Adipose tissue (tissue), 3 donors: ENCODE measurements at regions not wholly inside any gene's neighbourhood (a gene's known extent, or its start where the extent isn't known, plus 50 kb on each side); places are given as distances from the start of the nearest gene placed in this dataset.
"Not testable (repeated sequence)": the region's sequence is repeated elsewhere in the genome, so short reads cannot be mapped to it uniquely, and the experiment has no call there.

ENCODE experiments used
- H3K27ac ChIP-seq: one replicate; pipeline ENCODE4 v1.5.1; 2013; ENCODE audit warnings: low read depth, low read length
- WGBS, 3 donors: extraction: QIAGEN DNeasy Blood & Tissue Kit; methylation state at CpG; one replicate each; pipeline ENCODE4 v1.1.7; 2013; 5-methylcytosine and 5-hydroxymethylcytosine counted together
- donor health status: healthy with polysubstance abuse.
- donor health status: Bipolar disorder and iron deficiency.
- donor health status: healthy.

GRCh38 chr7:114364151-114364550 lies 50.5 kb upstream of the FOXP2 start:
- no peak overlapping the region for H3K27ac ChIP-seq
- WGBS, 3 donors = 39 to 51% (median 48%) methylated on average over 3 of the region's 3 CpGs

- no peak overlapping the region for H3K27ac ChIP-seq
- WGBS, 3 donors = 41 to 92% (median 87%) methylated on average over 1 of the region's 1 CpG
Observed at GRCh38 chr7:114363292-114363691, 51.3 kb upstream of the FOXP2 start.

- no peak overlapping the region for H3K27ac ChIP-seq
- WGBS, 3 donors = 77 to 89% (median 84%) methylated on average over 2 of the region's 2 CpGs
Observed at GRCh38 chr7:114358911-114359310, 55.7 kb upstream of the FOXP2 start.

- 74 to 90% (median 81%) methylated on average over 3 of the region's 3 CpGs for WGBS, 3 donors
- H3K27ac ChIP-seq = no peak overlapping the region
Observed at GRCh38 chr7:114356133-114356532, 58.5 kb upstream of the FOXP2 start.

GRCh38 chr7:114354306-114354705 lies 60.3 kb upstream of the FOXP2 start:
- WGBS, 3 donors = 84 to 100% (median 86%) methylated on average over 1 of the region's 1 CpG
- no peak overlapping the region for H3K27ac ChIP-seq

- WGBS, 3 donors = 56 to 82% (median 62%) methylated on average over 2 of the region's 2 CpGs
- no peak overlapping the region for H3K27ac ChIP-seq
Observed at GRCh38 chr7:114345494-114345893, 69.1 kb upstream of the FOXP2 start.

GRCh38 chr7:114343949-114344708 lies 70.5 kb upstream of the FOXP2 start:
- WGBS, 3 donors = 88 to 90% (median 90%) methylated on average over 9 of the region's 9 CpGs
- H3K27ac ChIP-seq = no peak overlapping the region

- H3K27ac ChIP-seq = no peak overlapping the region
- WGBS, 3 donors = 42 to 90% (median 82%) methylated on average over 1 of the region's 1 CpG
Observed at GRCh38 chr7:114342431-114343179, 72.0 kb upstream of the FOXP2 start.

GRCh38 chr7:114341648-114342047 lies 73.0 kb upstream of the FOXP2 start:
- 83 to 95% (median 85%) methylated on average over 3 of the region's 3 CpGs for WGBS, 3 donors
- no peak overlapping the region for H3K27ac ChIP-seq

GRCh38 chr7:114334989-114335388 lies 79.6 kb upstream of the FOXP2 start:
- WGBS, 3 donors = 44 to 57% (median 49%) methylated on average over 1 of the region's 1 CpG
- no peak overlapping the region for H3K27ac ChIP-seq

GRCh38 chr7:114329458-114329857 lies 85.2 kb upstream of the FOXP2 start:
- WGBS, 3 donors = 83 to 97% (median 97%) methylated on average over 10 of the region's 10 CpGs
- not testable (repeated sequence) for H3K27ac ChIP-seq

GRCh38 chr7:114317450-114318098 lies 97.0 kb upstream of the FOXP2 start:
- 38 to 42% (median 40%) methylated on average over 2 of the region's 2 CpGs for WGBS, 3 donors
- no peak overlapping the region for H3K27ac ChIP-seq

GRCh38 chr7:114312649-114313048 lies 102.0 kb upstream of the FOXP2 start:
- H3K27ac ChIP-seq = no peak overlapping the region
- WGBS, 3 donors = 68 to 86% (median 83%) methylated on average over 1 of the region's 1 CpG

- WGBS, 3 donors = 93 to 95% (median 94%) methylated on average over 6 of the region's 6 CpGs
Observed at GRCh38 chr7:114310345-114311110, 104.1 kb upstream of the FOXP2 start.

GRCh38 chr7:114309729-114310128 lies 104.9 kb upstream of the FOXP2 start:
- H3K27ac ChIP-seq = no peak overlapping the region
- WGBS, 3 donors = 77 to 79% (median 78%) methylated on average over 2 of the region's 2 CpGs

More at GRCh38 chr7:114310345-114311110, 104.1 kb upstream of the FOXP2 start:
- H3K27ac ChIP-seq = no peak overlapping the region

- H3K27ac ChIP-seq = no peak overlapping the region
Observed at GRCh38 chr7:114303301-114303700, 111.3 kb upstream of the FOXP2 start.

- 84 to 90% (median 89%) methylated on average over 4 of the region's 4 CpGs for WGBS, 3 donors
- H3K27ac ChIP-seq = no peak overlapping the region
Observed at GRCh38 chr7:114302858-114303257, 111.8 kb upstream of the FOXP2 start.

- no peak overlapping the region for H3K27ac ChIP-seq
- 40 to 73% (median 49%) methylated on average over 4 of the region's 4 CpGs for WGBS, 3 donors
Observed at GRCh38 chr7:114298011-114298410, 116.6 kb upstream of the FOXP2 start.

GRCh38 chr7:114297121-114297520 lies 117.5 kb upstream of the FOXP2 start:
- 91 to 94% (median 94%) methylated on average over 16 of the region's 16 CpGs for WGBS, 3 donors
- H3K27ac ChIP-seq = no peak overlapping the region
